HepG2 (cell line): ENCODE measurements at regions not wholly inside any gene's neighbourhood (a gene's known extent, or its start where the extent isn't known, plus 50 kb on each side); places are given as distances from the start of the nearest gene placed in this dataset.

Experiments used
- ATAC-seq: fragments of 200-7000 bp; cut with Tn5 transposase; 3 replicates; pipeline ENCODE4 v1.9.1; 2020; ENCODE audit warnings: mild to moderate bottlenecking, moderate library complexity
- BruUV-seq: library from RNA; stranded (reverse); fragments of 400-500 nt; replicated peaks from 2 replicates; lab custom pipeline; 2021; lab: Mats Ljungman, UMichigan
- CTCF ChIA-PET: fragments of 300-600 bp; formaldehyde crosslinking; extraction: SDS; loops from one replicate; lab custom pipeline; 2021; ENCODE audit warnings: low total read pairs, inconsistent platforms, low intra/inter-chr PET ratio; lab: Yijun Ruan, JAX
- POLR2A ChIA-PET: fragments of 350-600 bp; sonication (Branson Sonifier 250); formaldehyde crosslinking; loops from one replicate; lab custom pipeline; 2020; ENCODE audit warnings: antibody characterized with exemption, inconsistent platforms; lab: Yijun Ruan, JAX
- DNase-seq: peaks from one replicate; pipeline ENCODE4 v3.0.0-alpha.2; 2015; ENCODE audit warnings: low spot score
- FAIRE-seq: peaks from 3 replicates; lab custom pipeline; 2011; peaks lifted over from hg19 to GRCh38; lab: Jason Lieb, UNC
- H2AFZ ChIP-seq: one replicate; pipeline ENCODE4 v1.6.1; 2011; ENCODE audit warnings: low read length, inconsistent platforms
- H3K27ac ChIP-seq: fragments of 300-600 bp; 3 replicates; pipeline ENCODE4 v1.8.0; 2011; ENCODE audit warnings: mixed run types, mild to moderate bottlenecking, mixed read lengths, low read length, inconsistent platforms; ENCODE audit not compliant: insufficient read depth; ENCODE audit errors: extremely low read length
- H3K27me3 ChIP-seq, 2 experiments: fragments of 200-600 bp in 1 of 2; 2 replicates in 1 of 2; 3 replicates in 1 of 2; pipeline versions ENCODE4 v1.6.0 to v1.8.0; 2011; ENCODE audit warnings: low read length in 2 of 2, mild to moderate bottlenecking in 2 of 2, moderate library complexity in 2 of 2, inconsistent platforms in 1 of 2; ENCODE audit not compliant: insufficient read depth in 2 of 2, control insufficient read depth in 1 of 2
- H3K36me3 ChIP-seq, 2 experiments: fragments of 200-600 bp in 1 of 2; replicated peaks in 1 of 2; 2 replicates in 1 of 2; 3 replicates in 1 of 2; pipeline versions ENCODE4 v1.5.1 to v1.8.0; 2011; ENCODE audit warnings: low read length in 2 of 2, inconsistent platforms in 1 of 2; ENCODE audit not compliant: insufficient read depth in 2 of 2, control insufficient read depth in 1 of 2
- H3K4me1 ChIP-seq: 2 replicates; pipeline ENCODE4 v1.5.1; 2012; ENCODE audit warnings: low read length, inconsistent platforms; ENCODE audit not compliant: insufficient read depth
- H3K4me2 ChIP-seq: 2 replicates; pipeline ENCODE4 v1.6.0; 2011; ENCODE audit warnings: low read depth, low read length, inconsistent platforms
- H3K4me3 ChIP-seq, 3 experiments: fragments of 200-600 bp in 1 of 3; sonication (generic), shearing (Covaris generic) in 1 of 3; replicated peaks in 1 of 3; 2 replicates each; pipeline ENCODE4 v1.5.1; 2011 to 2016; ENCODE audit warnings: low read length in 3 of 3, inconsistent platforms in 2 of 3, low read depth in 2 of 3, mild to moderate bottlenecking in 2 of 3, control low read depth in 1 of 3, mixed read lengths in 1 of 3; ENCODE audit not compliant: insufficient read depth in 1 of 3
- H3K79me2 ChIP-seq: one replicate; pipeline ENCODE4 v1.6.1; 2011; ENCODE audit warnings: low read length, inconsistent platforms; ENCODE audit not compliant: insufficient read depth
- H3K9ac ChIP-seq: 2 replicates; pipeline ENCODE4 v1.6.0; 2011; ENCODE audit warnings: mild to moderate bottlenecking, low read depth, low read length, inconsistent platforms; ENCODE audit not compliant: insufficient read depth
- H3K9me3 ChIP-seq: 2 replicates; pipeline ENCODE4 v1.5.1; 2012; ENCODE audit warnings: mild to moderate bottlenecking, low read length
- H4K20me1 ChIP-seq: 2 replicates; pipeline ENCODE4 v1.6.0; 2011; ENCODE audit warnings: inconsistent platforms, mild to moderate bottlenecking, low read length, moderate library complexity; ENCODE audit not compliant: insufficient read depth
- BRD4 ChIP-seq: sonication (generic); formaldehyde crosslinking; IDR thresholded peaks from 2 replicates; pipeline ENCODE4 v1.4.0; 2020; ENCODE audit warnings: missing genetic modification reagents
- DNMT1 ChIP-seq: sonication (generic); formaldehyde crosslinking; IDR thresholded peaks from 2 replicates; pipeline ENCODE4 v1.5.1; 2020; ENCODE audit warnings: mild to moderate bottlenecking, missing genetic modification reagents
- ISX ChIP-seq: sonication (generic); formaldehyde crosslinking; conservative IDR thresholded peaks from 2 replicates; pipeline ENCODE4 v1.5.0; 2020; ENCODE audit warnings: missing genetic modification reagents
- NR1H2 ChIP-seq: sonication (generic); formaldehyde crosslinking; IDR thresholded peaks from 2 replicates; pipeline ENCODE4 v1.8.1; 2022; ENCODE audit warnings: low read depth, missing genetic modification reagents, borderline replicate concordance
- RAD21 ChIP-seq: fragments of 450-650 bp; formaldehyde crosslinking; IDR thresholded peaks from 2 replicates; pipeline ENCODE4 v1.5.0; 2020; ENCODE audit warnings: mild to moderate bottlenecking
- RBAK ChIP-seq: sonication (generic); formaldehyde crosslinking; IDR thresholded peaks from 2 replicates; pipeline ENCODE4 v1.5.1; 2020; ENCODE audit warnings: mild to moderate bottlenecking, missing genetic modification reagents
- REXO4 ChIP-seq: sonication (generic); formaldehyde crosslinking; IDR thresholded peaks from 2 replicates; pipeline ENCODE4 v1.8.0; 2022; ENCODE audit warnings: missing genetic modification reagents, mild to moderate bottlenecking, borderline replicate concordance
- SCMH1 ChIP-seq: sonication (generic); formaldehyde crosslinking; IDR thresholded peaks from 2 replicates; pipeline ENCODE4 v1.9.0; 2021; ENCODE audit warnings: missing genetic modification reagents, mild to moderate bottlenecking, borderline replicate concordance
- SIN3B ChIP-seq: fragments of 150-350 bp; IDR thresholded peaks from 2 replicates; pipeline ENCODE4 v1.6.1; 2014; ENCODE audit warnings: low read length
- TAF15 ChIP-seq: fragments of 200-400 bp; formaldehyde crosslinking; IDR thresholded peaks from one replicate; pipeline ENCODE4 v1.6.1; 2018; ENCODE audit warnings: mild to moderate bottlenecking, low read depth, low read length; ENCODE audit not compliant: poor library complexity, severe bottlenecking
- TEAD3 ChIP-seq: optimal IDR thresholded peaks from 2 replicates; pipeline ENCODE3; 2016; ENCODE audit warnings: borderline replicate concordance
- ZNF205 ChIP-seq: IDR thresholded peaks from 2 replicates; pipeline ENCODE4 v1.6.1; 2018; ENCODE audit warnings: missing biosample characterization, missing genetic modification reagents
- ZNF207 ChIP-seq: fragments of 450-650 bp; IDR thresholded peaks from 2 replicates; pipeline ENCODE4 v1.6.1; 2016; ENCODE audit warnings: antibody characterized with exemption, borderline replicate concordance
- ZNF607 ChIP-seq: sonication (generic); formaldehyde crosslinking; IDR thresholded peaks from 2 replicates; pipeline ENCODE4 v1.5.1; 2020; ENCODE audit warnings: missing genetic modification reagents, mild to moderate bottlenecking, borderline replicate concordance
- ZNF644 ChIP-seq: IDR thresholded peaks from 2 replicates; pipeline ENCODE4 v1.6.1; 2016; ENCODE audit warnings: low read depth
- WGBS: methylation state at CpG from one replicate; pipeline ENCODE4 v1.1.6; 2017; ENCODE audit warnings: low lambda C conversion rate; 5-methylcytosine and 5-hydroxymethylcytosine counted together
- in situ Hi-C: cut with HindIII; loops from 2 replicates; pipeline ENCODE4 v1.10.0; 2017; ENCODE audit warnings: low pct_unique_long_range_greater_than_20kb; ENCODE audit not compliant: extremely low pct_ligation_motif_present
- intact Hi-C: fragments of 100-400 bp; cut with micrococcal nuclease; formaldehyde crosslinking; loops from one replicate; pipeline ENCODE4 v1.10.0; 2022; ENCODE audit not compliant: unreplicated experiment
- TF ChIP-seq, protein P1 (sequence below): sonication (generic); formaldehyde crosslinking; IDR thresholded peaks from 2 replicates; pipeline ENCODE4 v1.8.0; 2022; ENCODE audit warnings: mild to moderate bottlenecking, missing genetic modification reagents

DNA sequence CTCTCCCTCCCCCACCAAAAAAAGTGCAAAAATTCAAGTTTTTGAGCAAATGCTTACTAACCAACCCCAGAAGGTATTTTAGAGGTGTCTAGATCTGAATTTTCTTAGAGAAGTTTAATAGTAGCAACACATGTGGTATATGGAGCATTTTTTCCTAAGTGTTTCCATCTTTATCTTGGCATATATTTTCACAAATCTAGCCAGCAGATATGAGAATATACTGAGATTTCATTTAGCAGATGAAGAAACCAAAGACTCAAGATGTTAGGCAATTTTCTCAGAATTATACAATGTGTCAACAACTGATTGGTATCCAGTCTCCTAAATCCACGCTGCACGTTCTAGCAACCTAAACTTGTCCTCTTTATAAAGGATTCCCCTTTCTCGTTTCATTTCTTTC, 245.5 kb upstream of the CXXC4 start:
- in situ Hi-C loops, result no loop called here
- no peak for DNase-seq
- H4K20me1 ChIP-seq, result no peaks in the 10 kb centered on the region
- no peaks in the 10 kb centered on the region for H3K79me2 ChIP-seq
- ChIA-PET POLR2A (no interaction called here), CTCF (no interaction called here)
- TF ChIP-seq ZNF207, result no peak
- no peak for TF ChIP-seq ZNF607
- no peak for TF ChIP-seq TEAD3 (CRISPR knock-in tag)
- TF ChIP-seq ISX (CRISPR knock-in tag), result no peak
- TF ChIP-seq RBAK (CRISPR knock-in tag), result no peak
- no peak for TF ChIP-seq RAD21 (CRISPR knock-in tag)
- TF ChIP-seq REXO4 (CRISPR knock-in tag), result no peak
- no peak for TF ChIP-seq ZNF205 (CRISPR knock-in tag)
- no peak for TF ChIP-seq NR1H2
- no peak for TF ChIP-seq BRD4 (CRISPR knock-in tag)
- TF ChIP-seq SIN3B, result no peak
- TF ChIP-seq ZNF644 (CRISPR knock-in tag), result no peak
- TF ChIP-seq TAF15, result no peak
- no peak for TF ChIP-seq SCMH1 (CRISPR knock-in tag)
- TF ChIP-seq DNMT1 (CRISPR knock-in tag), result no peak
- TF ChIP-seq, protein P1, sequence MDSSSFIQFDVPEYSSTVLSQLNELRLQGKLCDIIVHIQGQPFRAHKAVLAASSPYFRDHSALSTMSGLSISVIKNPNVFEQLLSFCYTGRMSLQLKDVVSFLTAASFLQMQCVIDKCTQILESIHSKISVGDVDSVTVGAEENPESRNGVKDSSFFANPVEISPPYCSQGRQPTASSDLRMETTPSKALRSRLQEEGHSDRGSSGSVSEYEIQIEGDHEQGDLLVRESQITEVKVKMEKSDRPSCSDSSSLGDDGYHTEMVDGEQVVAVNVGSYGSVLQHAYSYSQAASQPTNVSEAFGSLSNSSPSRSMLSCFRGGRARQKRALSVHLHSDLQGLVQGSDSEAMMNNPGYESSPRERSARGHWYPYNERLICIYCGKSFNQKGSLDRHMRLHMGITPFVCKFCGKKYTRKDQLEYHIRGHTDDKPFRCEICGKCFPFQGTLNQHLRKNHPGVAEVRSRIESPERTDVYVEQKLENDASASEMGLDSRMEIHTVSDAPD, result no peak
- 29% methylated on average over 3 of the region's 3 CpGs for WGBS
- no peaks in the 10 kb centered on the region for H3K36me3 ChIP-seq
- no peak for FAIRE-seq
- H3K4me3 ChIP-seq, result no peak overlapping the region
- H3K4me2 ChIP-seq, result no peak overlapping the region
- no peak overlapping the region for H3K27ac ChIP-seq
- no peaks in the 10 kb centered on the region for H3K9me3 ChIP-seq
- no peak for ATAC-seq
- no TSS peak for BruUV-seq
- H3K4me1 ChIP-seq, result no peaks in the 10 kb centered on the region
- no peak overlapping the region for H2AFZ ChIP-seq
- no peak overlapping the region for H3K9ac ChIP-seq
- intact Hi-C loops, result no loop called here
- no peaks in the 10 kb centered on the region for H3K27me3 ChIP-seq
